ENCODE measurements at regions not wholly inside any gene's neighbourhood (a gene's known extent, or its start where the extent isn't known, plus 50 kb on each side); places are given as distances from the start of the nearest gene placed in this dataset.

- no peak overlapping the region for H2AFZ ChIP-seq (ENCODE audit: low read length)
These were observed 70.3 kb upstream of the TARS1 start for GRCh38 chr5:33370466-33370859.

More at GRCh38 chr5:33370466-33370859, 70.3 kb upstream of the TARS1 start:
- TF ChIP-seq FOSL2 (CRISPR knock-in tag; IDR thresholded peaks at IDR 0.05) (no peak), ZNF616 (CRISPR knock-in tag; IDR thresholded peaks at IDR 0.05; ENCODE audit: low read depth) (no peak), ZNF383 (CRISPR knock-in tag; IDR thresholded peaks at IDR 0.05; ENCODE audit: borderline replicate concordance) (no peak), ZNF614 (CRISPR knock-in tag; IDR thresholded peaks at IDR 0.05; ENCODE audit: borderline replicate concordance) (no peak), HOXA7 (CRISPR knock-in tag; IDR thresholded peaks at IDR 0.05) (no peak), TRAFD1 (CRISPR knock-in tag; IDR thresholded peaks at IDR 0.05; ENCODE audit: borderline replicate concordance) (no peak), MIER3 (CRISPR knock-in tag; IDR thresholded peaks at IDR 0.05; ENCODE audit: borderline replicate concordance) (no peak), SPEN (CRISPR knock-in tag; IDR thresholded peaks at IDR 0.05; ENCODE audit: low read depth) (no peak), KLF12 (CRISPR knock-in tag; IDR thresholded peaks at IDR 0.05; ENCODE audit: borderline replicate concordance) (no peak), ZNF18 (CRISPR knock-in tag; IDR thresholded peaks at IDR 0.05; ENCODE audit: insufficient replicate concordance) (no peak), E2F5 (CRISPR knock-in tag; conservative IDR thresholded peaks at IDR 0.05) (no peak), FIP1L1 (IDR thresholded peaks at IDR 0.05; ENCODE audit: borderline replicate concordance, insufficient read depth, low read depth, low read length) (no peak), REPIN1 (CRISPR knock-in tag; IDR thresholded peaks at IDR 0.05; ENCODE audit: borderline replicate concordance, low read depth) (no peak), TRIM22 (IDR thresholded peaks at IDR 0.05) (no peak), SUZ12 (IDR thresholded peaks at IDR 0.05; ENCODE audit: low read depth, low read length) (no peak), ZSCAN21 (CRISPR knock-in tag; IDR thresholded peaks at IDR 0.05; ENCODE audit: borderline replicate concordance) (no peak), ZNF510 (CRISPR knock-in tag; IDR thresholded peaks at IDR 0.05; ENCODE audit: low read depth) (no peak), ZNF207 (IDR thresholded peaks at IDR 0.05; ENCODE audit: borderline replicate concordance) (no peak), SYNCRIP (IDR thresholded peaks at IDR 0.05; ENCODE audit: insufficient read depth, low read depth, low read length) (no peak), RELA (CRISPR knock-in tag; IDR thresholded peaks at IDR 0.05) (no peak)
- Histone ChIP-seq H3K9me3 (ENCODE audit: low read length) (no peaks in the 10 kb centered on the region), H3K4me3 (replicated peaks in 1 of 3; ENCODE audit: insufficient read depth in 1 of 3, low read depth in 2 of 3, low read length in 3 of 3) (no peak overlapping the region), H3K27me3 (ENCODE audit: control insufficient read depth in 1 of 2, insufficient read depth in 2 of 2, low read length in 2 of 2) (no peaks in the 10 kb centered on the region), H3K4me2 (ENCODE audit: low read depth, low read length) (no peak overlapping the region), H3K27ac (ENCODE audit: extremely low read length, insufficient read depth, low read length) (no peak overlapping the region), H3K9ac (ENCODE audit: insufficient read depth, low read depth, low read length) (no peak overlapping the region), H3K36me3 (replicated peaks in 1 of 2; ENCODE audit: control insufficient read depth in 1 of 2, insufficient read depth in 2 of 2, low read length in 2 of 2) (no peaks in the 10 kb centered on the region), H3K79me2 (ENCODE audit: insufficient read depth, low read length) (no peaks in the 10 kb centered on the region), H3K4me1 (ENCODE audit: insufficient read depth, low read length) (no peaks in the 10 kb centered on the region), H4K20me1 (ENCODE audit: insufficient read depth, low read length) (no peaks in the 10 kb centered on the region)
- no peak for DNase-seq (ENCODE audit: low spot score)
- in situ Hi-C loops (cut with HindIII; ENCODE audit: extremely low pct_ligation_motif_present, low pct_unique_long_range_greater_than_20kb), result no loop called here
- intact Hi-C loops (cut with micrococcal nuclease; ENCODE audit: unreplicated experiment), result no loop called here
- no TSS peak for BruUV-seq (replicated peaks)
- ATAC-seq, result no peak
- CTCF ChIA-PET (ENCODE audit: low intra/inter-chr PET ratio, low total read pairs), result no interaction called here
- FAIRE-seq, result no peak
- WGBS (ENCODE audit: low lambda C conversion rate), result 5% methylated on average over 2 of the region's 2 CpGs
- POLR2A ChIA-PET, result no interaction called here
